Immature natural killer cell (primary cell): ENCODE measurements at regions not wholly inside any gene's neighbourhood (a gene's known extent, or its start where the extent isn't known, plus 50 kb on each side); places are given as distances from the start of the nearest gene placed in this dataset.

Experiments
- DNase-seq, 3 donors: peaks; one replicate each; pipeline ENCODE4 v3.0.0; 2022; ENCODE audit warnings: mixed read lengths in 1 of 3
- H3K27ac Mint-ChIP-seq, 6 donors: one replicate each; pipeline ENCODE4 v1.8.0; 2020; ENCODE audit warnings: mixed read lengths in 6 of 6, mild to moderate bottlenecking in 5 of 6, inconsistent platforms in 4 of 6, moderate library complexity in 3 of 6
- H3K27me3 Mint-ChIP-seq, 3 donors: one replicate each; pipeline ENCODE4 v1.8.0; 2020 to 2021; ENCODE audit warnings: low read depth in 3 of 3, mild to moderate bottlenecking in 3 of 3, mixed read lengths in 3 of 3, moderate library complexity in 3 of 3, inconsistent platforms in 1 of 3
- H3K36me3 Mint-ChIP-seq, 3 donors: one replicate each; pipeline ENCODE4 v1.8.0; 2020; ENCODE audit warnings: mixed read lengths in 3 of 3, inconsistent platforms in 2 of 3, mild to moderate bottlenecking in 2 of 3
- H3K4me1 Mint-ChIP-seq, 2 donors: one replicate each; pipeline ENCODE4 v1.8.0; 2020; ENCODE audit warnings: inconsistent platforms in 2 of 2, mild to moderate bottlenecking in 2 of 2, mixed read lengths in 2 of 2, moderate library complexity in 1 of 2
- H3K4me3 Mint-ChIP-seq, 5 donors: one replicate each; pipeline ENCODE4 v1.8.0; 2020; ENCODE audit warnings: mild to moderate bottlenecking in 5 of 5, mixed read lengths in 5 of 5, inconsistent platforms in 3 of 5, moderate library complexity in 3 of 5
- H3K9me3 Mint-ChIP-seq, 6 donors: one replicate each; pipeline ENCODE4 v1.8.0; 2020; ENCODE audit warnings: mild to moderate bottlenecking in 6 of 6, mixed read lengths in 6 of 6, inconsistent platforms in 4 of 6, moderate library complexity in 3 of 6

GRCh38 chr2:190809139-190809764, 71.4 kb upstream of the GLS start:
- Mint-ChIP-seq H3K27ac (no peak overlapping the region), H3K9me3 (no peaks in the 10 kb centered on the region), H3K4me1 (peaks cover 11 to 18% of the 10 kb centered on the region in 2 donors), H3K36me3 (peaks cover 0 to 2% (median 0%) of the 10 kb centered on the region in 3 donors), H3K4me3 (no peak overlapping the region), H3K27me3 (peaks cover 0 to 4% (median 4%) of the 10 kb centered on the region in 3 donors)
- no peak for DNase-seq

- H3K27me3 Mint-ChIP-seq: peaks cover 0 to 4% (median 4%) of the 10 kb centered on the region in 3 donors
- H3K27ac Mint-ChIP-seq: no peak overlapping the region
- H3K4me1 Mint-ChIP-seq: peaks cover 14 to 22% of the 10 kb centered on the region in 2 donors
- H3K4me3 Mint-ChIP-seq: no peak overlapping the region
- H3K9me3 Mint-ChIP-seq: no peaks in the 10 kb centered on the region
- peaks cover 0 to 2% (median 0%) of the 10 kb centered on the region in 3 donors for H3K36me3 Mint-ChIP-seq
- DNase-seq: no peak
Observed at GRCh38 chr2:190809876-190810525, 70.6 kb upstream of the GLS start.

DNA sequence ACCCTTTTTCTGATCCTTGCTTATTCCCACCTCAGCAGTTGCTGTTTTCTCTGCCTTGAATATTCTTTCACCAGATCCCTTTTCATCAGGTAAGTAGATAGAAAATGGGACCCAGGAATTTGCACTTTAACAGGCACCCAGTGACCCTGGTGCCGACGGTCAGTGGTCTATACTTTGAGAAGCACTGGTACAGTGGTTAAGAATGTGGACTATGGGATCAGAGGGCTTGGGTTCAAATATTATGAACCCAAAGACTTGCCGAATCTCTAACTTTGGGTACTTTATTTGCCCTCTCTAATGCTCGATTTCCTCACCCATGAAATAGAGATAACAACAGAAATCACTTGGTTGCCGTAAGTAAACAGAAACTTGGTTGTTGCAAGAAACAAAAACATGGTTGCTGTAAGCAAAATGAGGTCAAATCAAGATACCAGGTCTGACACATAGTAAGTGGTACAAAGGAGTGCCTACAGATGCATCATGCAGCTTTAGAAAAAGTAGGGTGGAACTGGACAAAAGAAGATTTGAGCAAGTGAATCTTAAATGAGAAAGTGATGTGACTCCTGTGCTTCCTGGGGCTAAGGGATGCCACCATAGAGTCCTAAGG, 69.5 kb upstream of the GLS start:
- H3K4me1 Mint-ChIP-seq: peaks cover 14 to 22% of the 10 kb centered on the region in 2 donors
- DNase-seq: no peak
- H3K4me3 Mint-ChIP-seq: no peak overlapping the region
- no peak overlapping the region for H3K27ac Mint-ChIP-seq
- H3K9me3 Mint-ChIP-seq: no peaks in the 10 kb centered on the region
- H3K36me3 Mint-ChIP-seq: peaks cover 0 to 2% (median under 1%) of the 10 kb centered on the region in 3 donors
- peaks cover 0 to 4% (median 4%) of the 10 kb centered on the region in 3 donors for H3K27me3 Mint-ChIP-seq

- Mint-ChIP-seq H3K9me3 (peaks cover 0 to under 1% (median 0%) of the 10 kb centered on the region in 6 donors), H3K27ac (no peak overlapping the region), H3K36me3 (peaks cover 2 to 7% (median 6%) of the 10 kb centered on the region in 3 donors), H3K4me1 (peaks cover 14 to 22% of the 10 kb centered on the region in 2 donors), H3K27me3 (peaks cover 0 to 4% (median 4%) of the 10 kb centered on the region in 3 donors), H3K4me3 (no peak overlapping the region)
- no peak for DNase-seq
Observed at GRCh38 chr2:190811811-190812210, 68.8 kb upstream of the GLS start.

DNA sequence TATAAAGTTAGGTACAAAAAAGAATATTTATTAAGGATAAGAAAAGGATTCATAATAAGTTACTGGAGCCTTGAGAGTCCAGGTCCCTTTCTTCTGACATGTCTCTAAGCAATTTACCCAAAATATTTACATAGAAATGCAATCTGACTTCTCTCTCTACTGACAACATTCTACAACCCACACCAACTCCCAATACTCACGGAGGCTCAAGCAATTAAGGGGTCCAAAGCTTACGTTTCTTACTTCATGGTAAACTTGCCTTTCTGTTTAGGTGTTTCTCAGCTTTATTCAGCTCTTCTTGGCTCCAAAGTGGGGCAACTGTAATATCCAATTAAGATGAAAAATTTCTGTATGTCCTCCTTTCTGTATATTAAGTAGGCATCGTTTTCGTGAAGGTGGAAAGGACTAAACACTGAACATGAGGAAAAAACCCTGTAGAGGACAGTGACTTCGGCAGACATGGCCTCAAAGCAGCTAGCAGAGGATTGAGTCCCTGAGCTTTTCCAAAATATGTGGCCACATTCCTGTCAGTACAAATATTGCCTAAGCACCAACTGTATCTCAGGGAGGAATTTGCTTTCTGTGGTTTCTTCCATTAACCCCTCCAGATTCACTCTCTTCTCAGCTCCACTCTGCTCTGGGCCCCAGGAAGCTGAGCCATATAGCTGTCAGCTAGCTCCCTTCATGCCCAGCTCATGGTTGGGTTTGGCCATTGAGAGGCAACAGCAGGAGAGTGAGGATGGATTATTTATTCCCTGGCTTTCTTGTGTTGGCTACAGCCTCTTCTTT, 67.9 kb upstream of the GLS start:
- Mint-ChIP-seq H3K27ac (no peak overlapping the region), H3K36me3 (peaks cover 2 to 7% (median 6%) of the 10 kb centered on the region in 3 donors), H3K9me3 (peaks cover 0 to 5% (median 0%) of the 10 kb centered on the region in 6 donors), H3K27me3 (peaks cover 0 to 4% (median 4%) of the 10 kb centered on the region in 3 donors), H3K4me3 (no peak overlapping the region), H3K4me1 (peaks cover 14 to 19% of the 10 kb centered on the region in 2 donors)
- DNase-seq: no peak

DNA sequence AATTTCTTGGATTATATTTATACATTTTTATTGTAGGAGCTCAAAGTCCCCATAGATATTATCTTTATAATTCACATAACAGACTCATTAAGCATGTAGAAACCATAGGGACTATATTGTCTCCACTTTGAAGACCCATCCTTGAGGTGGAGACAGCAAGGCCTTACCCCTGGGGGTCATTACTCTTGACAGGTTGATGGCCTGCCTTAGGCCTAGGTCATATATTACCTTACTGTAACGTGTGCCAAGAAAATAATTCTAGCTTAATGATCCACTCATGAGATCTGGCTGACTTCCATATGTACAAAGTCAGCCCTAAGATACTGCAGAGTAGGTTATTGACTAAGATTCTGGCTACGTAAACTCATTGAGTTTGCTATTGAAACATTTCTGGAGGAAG, 65.4 kb upstream of the GLS start:
- H3K4me3 Mint-ChIP-seq: no peak overlapping the region
- DNase-seq: no peak
- H3K27ac Mint-ChIP-seq: no peak overlapping the region
- peaks cover 0 to 4% (median 3%) of the 10 kb centered on the region in 3 donors for H3K27me3 Mint-ChIP-seq
- H3K36me3 Mint-ChIP-seq: peaks cover 0 to 7% (median 6%) of the 10 kb centered on the region in 3 donors
- peaks cover 0 to 5% (median 0%) of the 10 kb centered on the region in 6 donors for H3K9me3 Mint-ChIP-seq
- peaks cover 14 to 17% of the 10 kb centered on the region in 2 donors for H3K4me1 Mint-ChIP-seq

GRCh38 chr2:190817082-190817481, 63.5 kb upstream of the GLS start:
- no peak overlapping the region for H3K4me3 Mint-ChIP-seq
- peaks cover 0 to 7% (median 6%) of the 10 kb centered on the region in 3 donors for H3K36me3 Mint-ChIP-seq
- DNase-seq: no peak
- peaks cover 0 to 8% (median 2%) of the 10 kb centered on the region in 3 donors for H3K27me3 Mint-ChIP-seq
- peaks cover 14 to 17% of the 10 kb centered on the region in 2 donors for H3K4me1 Mint-ChIP-seq
- no peak overlapping the region for H3K27ac Mint-ChIP-seq
- peaks cover 0 to 5% (median 0%) of the 10 kb centered on the region in 6 donors for H3K9me3 Mint-ChIP-seq

DNA sequence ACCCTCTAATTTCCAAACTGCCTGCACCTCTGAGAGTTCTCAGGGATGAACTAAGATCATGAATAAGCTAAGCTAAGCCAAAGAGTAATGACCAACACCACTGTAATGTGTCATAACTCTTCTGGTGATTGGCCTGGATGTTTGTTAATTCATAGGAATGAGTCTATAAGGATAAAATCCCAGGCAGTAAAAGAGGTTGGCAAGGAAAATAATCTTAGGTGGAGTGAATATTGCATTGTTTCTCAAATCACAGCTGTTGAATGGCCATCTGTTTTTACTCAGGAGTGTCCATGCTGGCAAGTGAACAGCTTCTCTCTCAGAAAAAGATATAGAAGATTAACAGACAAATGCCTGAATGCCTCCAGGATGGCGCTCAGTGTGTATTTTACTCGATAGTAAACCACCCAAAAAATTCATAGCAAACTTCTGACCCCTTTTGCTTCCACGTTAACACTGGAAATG, 60.8 kb upstream of the GLS start:
- H3K4me1 Mint-ChIP-seq: no peaks in the 10 kb centered on the region
- H3K27me3 Mint-ChIP-seq: peaks cover 3 to 10% (median 4%) of the 10 kb centered on the region in 3 donors
- H3K27ac Mint-ChIP-seq: no peak overlapping the region
- peaks cover 0 to 5% (median 0%) of the 10 kb centered on the region in 6 donors for H3K9me3 Mint-ChIP-seq
- H3K36me3 Mint-ChIP-seq: peaks cover 0 to 7% (median 6%) of the 10 kb centered on the region in 3 donors
- H3K4me3 Mint-ChIP-seq: no peak overlapping the region
- DNase-seq: no peak

DNA sequence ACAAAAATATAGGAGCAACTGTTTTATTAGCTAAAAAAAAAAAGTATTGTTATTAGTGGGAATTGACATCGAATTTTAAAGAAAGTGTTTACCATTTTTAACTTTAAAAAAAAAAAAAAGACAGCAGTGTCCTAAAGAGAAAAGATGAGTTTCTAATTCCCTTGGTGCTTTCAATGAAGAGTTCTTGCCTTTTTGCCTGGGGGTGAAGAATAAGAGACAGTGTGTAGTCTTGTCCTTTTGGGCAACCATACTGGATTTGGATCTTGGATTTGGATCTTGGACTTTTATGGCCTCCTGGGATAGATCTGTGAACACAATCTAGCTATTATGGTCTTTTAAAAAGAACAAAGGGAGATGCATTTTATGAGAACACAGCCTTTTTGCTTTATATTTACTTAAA, 60.2 kb upstream of the GLS start:
- Mint-ChIP-seq H3K27me3 (peaks cover 3 to 10% (median 4%) of the 10 kb centered on the region in 3 donors), H3K27ac (no peak overlapping the region), H3K4me3 (no peak overlapping the region), H3K4me1 (no peaks in the 10 kb centered on the region), H3K36me3 (peaks cover 0 to 7% (median 6%) of the 10 kb centered on the region in 3 donors), H3K9me3 (peaks cover 0 to 5% (median 0%) of the 10 kb centered on the region in 6 donors)
- DNase-seq: no peak

DNA sequence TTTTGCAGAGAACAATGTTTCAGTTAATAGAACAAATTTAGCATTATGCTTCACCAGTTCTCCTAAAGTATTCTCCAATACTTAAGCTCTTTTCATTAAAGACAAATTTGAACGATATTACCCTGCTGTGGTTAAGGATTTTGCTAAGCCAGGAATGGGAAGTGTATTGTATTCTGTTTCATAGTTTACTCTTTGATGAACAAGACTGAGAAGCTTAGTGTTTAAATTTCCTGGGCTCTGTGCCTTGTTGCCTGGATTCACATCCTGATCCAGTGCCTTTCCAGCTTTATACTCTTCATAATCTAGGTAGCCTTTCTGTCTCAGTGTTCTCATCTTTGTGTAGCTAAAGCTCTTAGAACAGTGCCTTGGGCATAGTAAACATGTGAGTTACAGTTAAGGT, 58.6 kb upstream of the GLS start:
- Mint-ChIP-seq H3K4me3 (no peak overlapping the region), H3K9me3 (peaks cover 0 to 4% (median 0%) of the 10 kb centered on the region in 6 donors), H3K27ac (no peak overlapping the region), H3K36me3 (peaks cover 0 to 2% (median 0%) of the 10 kb centered on the region in 3 donors), H3K27me3 (peaks cover 3 to 10% (median 4%) of the 10 kb centered on the region in 3 donors), H3K4me1 (no peaks in the 10 kb centered on the region)
- DNase-seq: no peak

DNA sequence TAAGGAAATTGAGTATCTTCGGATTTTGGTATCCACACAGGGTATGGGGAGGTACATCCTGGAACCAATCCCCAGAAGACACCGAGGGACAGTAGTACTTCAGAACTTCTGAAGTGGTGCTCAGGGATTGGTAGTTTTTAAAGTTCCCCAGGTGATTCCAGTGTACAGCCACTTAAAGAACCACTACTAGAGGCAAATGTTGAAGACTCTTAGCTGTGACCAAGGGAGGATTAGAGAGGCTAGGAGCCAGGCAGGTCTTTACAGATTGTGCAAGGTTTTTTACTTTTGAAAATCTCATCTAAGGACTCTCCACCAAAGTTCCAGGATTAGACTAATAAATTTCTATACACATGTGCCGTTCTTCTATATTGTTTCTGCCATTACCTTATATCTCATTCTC, 52.9 kb upstream of the GLS start:
- Mint-ChIP-seq H3K36me3 (peaks cover 0 to 7% (median 7%) of the 10 kb centered on the region in 3 donors), H3K9me3 (no peaks in the 10 kb centered on the region), H3K4me3 (no peak overlapping the region), H3K27me3 (peaks cover 0 to 5% (median under 1%) of the 10 kb centered on the region in 3 donors), H3K4me1 (no peaks in the 10 kb centered on the region), H3K27ac (no peak overlapping the region)
- no peak for DNase-seq

- no peak overlapping the region for H3K4me3 Mint-ChIP-seq
- no peak overlapping the region for H3K27ac Mint-ChIP-seq
- H3K9me3 Mint-ChIP-seq: no peaks in the 10 kb centered on the region
- H3K27me3 Mint-ChIP-seq: peaks cover 0 to 3% (median 0%) of the 10 kb centered on the region in 3 donors
- H3K4me1 Mint-ChIP-seq: no peaks in the 10 kb centered on the region
- H3K36me3 Mint-ChIP-seq: peaks cover 0 to 8% (median 7%) of the 10 kb centered on the region in 3 donors
- no peak for DNase-seq
Observed at GRCh38 chr2:190829642-190830041, 51.0 kb upstream of the GLS start.
